Upper lobe of left lung (tissue), 6 donors: ENCODE measurements at regions not wholly inside any gene's neighbourhood (a gene's known extent, or its start where the extent isn't known, plus 50 kb on each side); places are given as distances from the start of the nearest gene placed in this dataset.
A peak's percentile ranks its signal among the peaks of the same experiment; 100 is the strongest.
"Not testable (repeated sequence)": the region's sequence is repeated elsewhere in the genome, so short reads cannot be mapped to it uniquely, and the experiment has no call there.

ENCODE experiments used
- ATAC-seq, 2 donors: fragments of 200-7000 bp; cut with Tn5 transposase; one replicate each; pipeline ENCODE4 v1.9.1; 2022; ENCODE audit warnings: mild to moderate bottlenecking in 2 of 2, moderate library complexity in 2 of 2; ENCODE audit not compliant: low FRiP score in 2 of 2
- DNase-seq, 2 donors: peaks; one replicate each; pipeline ENCODE4 v3.0.0-alpha.2; 2019 to 2020
- H3K27ac ChIP-seq, 4 donors: fragments of 200-600 bp; sonication (generic); one replicate each; pipeline ENCODE4 v1.5.1; 2016 to 2019
- H3K27me3 ChIP-seq, 4 donors: fragments of 200-600 bp; sonication (generic); one replicate each; pipeline ENCODE4 v1.5.1; 2017 to 2019
- H3K36me3 ChIP-seq, 4 donors: fragments of 200-600 bp; sonication (generic); one replicate each; pipeline ENCODE4 v1.5.1; 2016 to 2019
- H3K4me1 ChIP-seq, 4 donors: fragments of 200-600 bp; sonication (generic); one replicate each; pipeline ENCODE4 v1.5.1; 2018 to 2019
- H3K4me3 ChIP-seq, 4 donors: fragments of 200-600 bp; sonication (generic); one replicate each; pipeline ENCODE4 v1.5.1; 2017 to 2019; ENCODE audit warnings: mild to moderate bottlenecking in 2 of 4, moderate library complexity in 1 of 4
- H3K9me3 ChIP-seq, 4 donors: fragments of 200-600 bp; sonication (generic); one replicate each; pipeline ENCODE4 v1.5.1; 2018 to 2019
- EP300 ChIP-seq, 4 donors: sonication (generic); formaldehyde crosslinking; IDR thresholded peaks; one replicate each; pipeline ENCODE4 v1.5.1; 2017; ENCODE audit warnings: antibody characterized with exemption in 4 of 4, control low read depth in 2 of 4
- POLR2A ChIP-seq, 4 donors: fragments of 450-650 bp; IDR thresholded peaks; one replicate each; pipeline ENCODE4 v1.5.1; 2016 to 2017; ENCODE audit warnings: antibody characterized with exemption in 4 of 4, mild to moderate bottlenecking in 2 of 4
- POLR2AphosphoS5 ChIP-seq, 2 donors: sonication (generic); formaldehyde crosslinking; IDR thresholded peaks; one replicate each; pipeline ENCODE4 v1.5.1; 2017; ENCODE audit warnings: antibody characterized with exemption in 2 of 2
- WGBS, 2 donors: methylation state at CpG; one replicate each; pipeline ENCODE4 v1.1.5; 2017 to 2018; 5-methylcytosine and 5-hydroxymethylcytosine counted together
- TF ChIP-seq, protein P1 (sequence below), 6 experiments: fragments of 450-650 bp in 4 of 6; fragments of 200-600 bp in 2 of 6; sonication (generic) in 2 of 6; IDR thresholded peaks; one replicate each; pipeline ENCODE4 v1.5.1; 2016 to 2019; ENCODE audit warnings: antibody characterized with exemption in 6 of 6
- donor health status: DM: no; HTN: no; CAD: no; lungs with moderate emphysema.
- donor health status: DM: no; HTN: yes; CAD: no; lungs with severe emphysema.

DNA sequence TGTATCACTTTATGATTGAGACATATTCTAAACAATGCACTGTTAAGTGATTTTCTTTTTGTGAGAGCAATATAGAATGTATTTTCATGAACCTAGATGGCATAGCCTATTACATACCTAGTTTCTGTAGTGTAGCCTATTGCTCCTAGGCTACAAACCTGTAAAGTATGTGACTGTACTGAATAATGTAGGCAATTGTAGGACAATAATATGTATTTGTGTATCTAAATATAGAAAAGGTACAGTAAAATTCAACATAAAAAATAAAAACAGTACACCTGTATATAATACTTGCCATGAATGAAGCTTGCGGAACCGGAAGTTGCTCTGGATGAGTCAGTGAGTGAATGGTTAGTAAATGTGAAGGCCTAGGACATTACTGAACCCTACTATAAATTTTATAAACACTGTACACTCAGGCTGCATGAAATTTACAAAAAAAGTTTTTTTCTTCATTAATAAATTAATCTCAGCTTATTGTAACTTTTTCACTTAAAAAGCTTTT is 106.7 kb downstream of the VSIG4 start:
- 84 to 100% methylated on average over 2 of the region's 2 CpGs for WGBS, 2 donors
- DNase-seq: no peak
- H3K4me3 ChIP-seq: no peak overlapping the region
- no peak for TF ChIP-seq POLR2A (IDR thresholded peaks at IDR 0.05)
- TF ChIP-seq EP300 (IDR thresholded peaks at IDR 0.05): no peak
- no peak for TF ChIP-seq POLR2AphosphoS5 (IDR thresholded peaks at IDR 0.05)
- TF ChIP-seq, protein P1, sequence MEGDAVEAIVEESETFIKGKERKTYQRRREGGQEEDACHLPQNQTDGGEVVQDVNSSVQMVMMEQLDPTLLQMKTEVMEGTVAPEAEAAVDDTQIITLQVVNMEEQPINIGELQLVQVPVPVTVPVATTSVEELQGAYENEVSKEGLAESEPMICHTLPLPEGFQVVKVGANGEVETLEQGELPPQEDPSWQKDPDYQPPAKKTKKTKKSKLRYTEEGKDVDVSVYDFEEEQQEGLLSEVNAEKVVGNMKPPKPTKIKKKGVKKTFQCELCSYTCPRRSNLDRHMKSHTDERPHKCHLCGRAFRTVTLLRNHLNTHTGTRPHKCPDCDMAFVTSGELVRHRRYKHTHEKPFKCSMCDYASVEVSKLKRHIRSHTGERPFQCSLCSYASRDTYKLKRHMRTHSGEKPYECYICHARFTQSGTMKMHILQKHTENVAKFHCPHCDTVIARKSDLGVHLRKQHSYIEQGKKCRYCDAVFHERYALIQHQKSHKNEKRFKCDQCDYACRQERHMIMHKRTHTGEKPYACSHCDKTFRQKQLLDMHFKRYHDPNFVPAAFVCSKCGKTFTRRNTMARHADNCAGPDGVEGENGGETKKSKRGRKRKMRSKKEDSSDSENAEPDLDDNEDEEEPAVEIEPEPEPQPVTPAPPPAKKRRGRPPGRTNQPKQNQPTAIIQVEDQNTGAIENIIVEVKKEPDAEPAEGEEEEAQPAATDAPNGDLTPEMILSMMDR (IDR thresholded peaks at IDR 0.05): no peak
- H3K4me1 ChIP-seq: no peaks in the 10 kb centered on the region
- no peaks in the 10 kb centered on the region for H3K36me3 ChIP-seq
- H3K9me3 ChIP-seq: peaks cover 0 to 6% (median 0%) of the 10 kb centered on the region in 4 donors
- ATAC-seq: no peak
- no peak overlapping the region for H3K27ac ChIP-seq
- H3K27me3 ChIP-seq: no peaks in the 10 kb centered on the region

DNA sequence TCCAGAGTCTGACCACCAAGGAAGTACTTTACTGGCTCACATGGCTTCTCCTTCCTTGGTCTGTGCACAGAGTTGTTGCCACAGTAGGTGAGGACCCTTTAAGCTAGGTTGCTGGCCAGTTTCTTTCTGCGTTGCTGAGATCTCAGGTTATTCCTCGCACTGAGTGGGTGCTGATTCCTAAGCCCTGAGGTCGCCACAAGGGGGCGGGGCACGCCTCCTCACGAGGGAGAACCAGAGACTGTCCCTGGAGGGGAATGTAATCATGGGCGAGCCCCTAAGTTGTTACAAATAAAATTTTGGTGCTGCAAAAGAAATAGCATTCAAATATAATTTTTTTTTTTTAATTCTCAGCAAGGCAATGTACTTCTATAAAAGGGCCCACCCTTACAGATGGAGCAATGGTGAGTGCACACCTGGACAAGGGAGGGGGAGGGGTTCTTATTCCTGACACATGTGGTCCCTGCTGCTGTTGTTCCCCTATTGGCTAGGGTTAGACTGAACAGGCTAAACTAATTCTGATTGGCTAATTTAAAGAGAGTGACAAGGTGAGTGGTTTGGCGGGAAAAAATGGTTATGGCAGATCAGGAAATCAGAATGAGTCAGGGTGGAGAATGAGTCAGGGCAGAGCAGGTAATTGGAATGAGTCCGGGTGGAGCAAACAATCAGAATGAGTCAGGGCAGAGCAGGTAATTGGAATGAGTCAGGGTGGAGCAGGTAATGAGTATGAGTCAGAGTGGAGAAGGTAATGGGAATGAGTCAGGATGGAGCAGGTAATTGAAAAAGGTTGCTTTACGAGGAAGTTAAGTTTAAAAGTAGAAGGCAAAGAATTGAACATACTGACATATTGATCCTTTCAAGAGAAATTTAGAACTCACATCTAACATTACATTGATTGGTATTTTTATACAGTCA is 107.5 kb downstream of the VSIG4 start:
- Histone ChIP-seq H3K36me3 (no peaks in the 10 kb centered on the region), H3K27me3 (no peaks in the 10 kb centered on the region), H3K27ac (no peak overlapping the region), H3K4me1 (no peaks in the 10 kb centered on the region), H3K4me3 (no peak overlapping the region), H3K9me3 (peaks cover 0 to 6% (median 0%) of the 10 kb centered on the region in 4 donors)
- TF ChIP-seq POLR2AphosphoS5 (IDR thresholded peaks at IDR 0.05) (no peak), EP300 (IDR thresholded peaks at IDR 0.05) (no peak), POLR2A (IDR thresholded peaks at IDR 0.05) (no peak)
- TF ChIP-seq, protein P1 (IDR thresholded peaks at IDR 0.05): no peak
- WGBS, 2 donors: 70 to 91% methylated on average over 10 of the region's 10 CpGs
- peak in 1 of 2 donors; percentile 21 for DNase-seq
- ATAC-seq: no peak

DNA sequence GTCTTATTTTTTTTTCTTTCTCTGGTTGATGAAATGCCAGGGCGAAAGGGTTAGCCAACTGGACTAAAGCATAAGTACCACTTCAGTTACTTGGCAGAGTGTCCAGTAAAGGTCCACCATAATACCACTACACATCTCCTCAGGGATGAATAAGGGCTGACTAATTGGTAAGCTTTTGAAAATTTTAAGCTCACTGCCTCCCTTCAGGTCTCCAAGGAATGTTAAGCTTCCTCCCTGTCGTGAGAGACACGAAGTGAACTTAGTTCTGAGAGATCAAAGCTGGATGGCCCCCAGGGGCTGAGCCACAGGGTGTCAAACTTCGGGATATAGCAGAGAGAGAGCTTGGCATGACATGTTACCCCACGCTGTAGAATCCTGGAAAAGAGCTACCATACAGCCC is 111.4 kb downstream of the VSIG4 start:
- no peaks in the 10 kb centered on the region for H3K36me3 ChIP-seq
- no peak for ATAC-seq
- TF ChIP-seq, protein P1 (IDR thresholded peaks at IDR 0.05): no peak
- TF ChIP-seq POLR2AphosphoS5 (IDR thresholded peaks at IDR 0.05) (no peak), EP300 (IDR thresholded peaks at IDR 0.05) (no peak), POLR2A (IDR thresholded peaks at IDR 0.05) (no peak)
- H3K27me3 ChIP-seq: no peaks in the 10 kb centered on the region
- 53 to 54% methylated on average over 4 to 5 of the region's 5 CpGs for WGBS, 2 donors
- peaks cover 0 to 6% (median 0%) of the 10 kb centered on the region in 4 donors for H3K9me3 ChIP-seq
- H3K27ac ChIP-seq: no peak overlapping the region
- DNase-seq: no peak
- H3K4me3 ChIP-seq: no peak overlapping the region
- H3K4me1 ChIP-seq: no peaks in the 10 kb centered on the region

DNA sequence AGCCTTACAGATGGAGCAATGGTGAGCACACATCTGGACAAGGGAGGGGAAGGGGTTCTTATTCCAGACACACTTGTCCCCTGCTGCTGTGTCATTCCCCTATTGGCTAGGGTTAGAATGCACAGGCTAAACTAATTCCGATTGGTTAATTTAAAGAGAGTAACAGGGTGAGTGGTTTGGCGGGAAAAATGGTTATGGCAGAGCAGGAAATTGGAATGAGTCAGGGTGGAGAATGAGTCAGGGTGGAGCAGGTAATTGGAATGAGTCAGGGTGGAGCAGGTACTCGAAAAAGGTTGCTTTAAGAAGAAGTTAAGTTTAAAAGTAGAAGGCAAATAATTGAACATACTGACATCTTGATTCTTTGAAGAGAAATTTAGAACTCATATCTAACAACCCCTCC is 112.5 kb downstream of the VSIG4 start:
- not testable (repeated sequence) for H3K4me1 ChIP-seq, H3K4me3 ChIP-seq, DNase-seq, H3K27me3 ChIP-seq, H3K36me3 ChIP-seq, H3K9me3 ChIP-seq, ATAC-seq, H3K27ac ChIP-seq
- 68 to 89% methylated on average over 3 of the region's 3 CpGs for WGBS, 2 donors

DNA sequence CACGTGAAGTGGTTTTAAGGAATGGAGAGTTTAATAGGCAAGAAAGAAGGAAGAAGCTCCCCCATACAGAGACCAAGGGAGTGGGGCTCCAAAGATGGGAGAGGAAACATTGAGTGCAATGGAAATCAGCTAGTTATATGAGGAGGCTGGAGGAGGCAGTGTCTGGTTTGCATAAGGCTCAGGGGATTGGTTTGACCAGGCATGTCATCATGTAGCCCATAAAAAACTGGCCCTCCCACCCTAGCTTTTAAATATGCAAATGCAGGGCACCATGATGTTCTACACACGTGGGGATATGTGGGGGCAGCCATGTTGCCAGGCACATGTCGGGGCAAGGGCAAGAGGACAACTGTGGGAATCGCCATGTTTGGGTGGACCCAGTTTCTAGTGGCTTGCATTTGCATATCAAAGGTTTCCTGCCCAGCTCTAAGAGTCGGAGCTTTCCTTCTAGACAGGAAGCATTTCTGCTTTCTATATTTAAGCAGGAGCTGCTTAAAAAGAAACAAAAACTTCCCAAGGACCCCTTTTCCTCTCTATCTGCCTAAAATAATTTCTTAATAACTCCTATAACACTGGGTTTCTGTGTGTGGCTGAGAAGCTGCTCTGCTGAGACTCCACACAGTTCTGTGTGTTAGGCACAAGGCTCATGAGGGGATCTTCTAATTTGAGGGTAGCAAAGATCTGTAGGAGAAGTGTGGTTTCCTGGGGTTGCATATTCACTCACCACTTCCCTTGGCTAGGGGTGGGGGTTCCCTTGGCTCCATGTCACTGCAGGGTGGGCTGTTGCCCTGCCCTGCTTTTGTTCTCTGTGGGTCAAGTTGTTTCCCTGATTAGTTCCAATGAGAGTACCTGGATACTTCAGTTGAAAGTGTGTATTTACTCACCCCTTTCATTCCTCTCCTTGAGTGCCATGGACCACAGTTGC is 113.5 kb downstream of the VSIG4 start:
- DNase-seq (no peak), ATAC-seq (no peak)
- H3K36me3 ChIP-seq: no peaks in the 10 kb centered on the region
- no peak overlapping the region for H3K4me3 ChIP-seq
- H3K4me1 ChIP-seq: no peaks in the 10 kb centered on the region
- no peak overlapping the region for H3K27ac ChIP-seq
- TF ChIP-seq POLR2AphosphoS5 (IDR thresholded peaks at IDR 0.05) (no peak), EP300 (IDR thresholded peaks at IDR 0.05) (no peak), POLR2A (IDR thresholded peaks at IDR 0.05) (no peak)
- TF ChIP-seq, protein P1 (IDR thresholded peaks at IDR 0.05): no peak
- WGBS, 2 donors: 32 to 57% methylated on average over 5 of the region's 5 CpGs
- no peaks in the 10 kb centered on the region for H3K27me3 ChIP-seq
- H3K9me3 ChIP-seq: no peaks in the 10 kb centered on the region
